ENCODE measurements at regions not wholly inside any gene's neighbourhood (a gene's known extent, or its start where the extent isn't known, plus 50 kb on each side); places are given as distances from the start of the nearest gene placed in this dataset.

- no peak for TF ChIP-seq TOX (CRISPR knock-in tag; IDR thresholded peaks at IDR 0.05; ENCODE audit: borderline replicate concordance)
- no peak for TF ChIP-seq POU6F1 (CRISPR knock-in tag; IDR thresholded peaks at IDR 0.05; ENCODE audit: borderline replicate concordance, low read depth)
- no peak for TF ChIP-seq ZFP3 (CRISPR knock-in tag; IDR thresholded peaks at IDR 0.05)
- TF ChIP-seq ISL1 (CRISPR knock-in tag; IDR thresholded peaks at IDR 0.05) = no peak
- no peak for TF ChIP-seq TSHZ2 (CRISPR knock-in tag; IDR thresholded peaks at IDR 0.05)
- TF ChIP-seq TCF4 (CRISPR knock-in tag; IDR thresholded peaks at IDR 0.05; ENCODE audit: borderline replicate concordance) = no peak
- no peak for TF ChIP-seq ZNF8 (CRISPR knock-in tag; IDR thresholded peaks at IDR 0.05)
- no peak for TF ChIP-seq GLIS3 (CRISPR knock-in tag; IDR thresholded peaks at IDR 0.05)
- no peak for TF ChIP-seq SNAI2 (CRISPR knock-in tag; IDR thresholded peaks at IDR 0.05)
- TF ChIP-seq ESRRG (CRISPR knock-in tag; IDR thresholded peaks at IDR 0.05) = no peak
- TF ChIP-seq CSRNP3 (CRISPR knock-in tag; IDR thresholded peaks at IDR 0.05) = no peak
- no peak for TF ChIP-seq ZNF70 (CRISPR knock-in tag; IDR thresholded peaks at IDR 0.05)
- no peak for TF ChIP-seq CSDC2 (CRISPR knock-in tag; IDR thresholded peaks at IDR 0.05)
- no peak for TF ChIP-seq ARNTL (CRISPR knock-in tag; IDR thresholded peaks at IDR 0.05; ENCODE audit: borderline replicate concordance, low read depth)
- ATAC-seq = no peak
Observed at GRCh38 chr2:6650311-6650710, 215.4 kb downstream of the CMPK2 start.

GRCh38 chr2:6652251-6652650 is 213.5 kb downstream of the CMPK2 start:
- TF ChIP-seq GLIS3 (CRISPR knock-in tag; IDR thresholded peaks at IDR 0.05) (no peak), ZFP30 (CRISPR knock-in tag; IDR thresholded peaks at IDR 0.05) (no peak)
- no peak for ATAC-seq

DNA sequence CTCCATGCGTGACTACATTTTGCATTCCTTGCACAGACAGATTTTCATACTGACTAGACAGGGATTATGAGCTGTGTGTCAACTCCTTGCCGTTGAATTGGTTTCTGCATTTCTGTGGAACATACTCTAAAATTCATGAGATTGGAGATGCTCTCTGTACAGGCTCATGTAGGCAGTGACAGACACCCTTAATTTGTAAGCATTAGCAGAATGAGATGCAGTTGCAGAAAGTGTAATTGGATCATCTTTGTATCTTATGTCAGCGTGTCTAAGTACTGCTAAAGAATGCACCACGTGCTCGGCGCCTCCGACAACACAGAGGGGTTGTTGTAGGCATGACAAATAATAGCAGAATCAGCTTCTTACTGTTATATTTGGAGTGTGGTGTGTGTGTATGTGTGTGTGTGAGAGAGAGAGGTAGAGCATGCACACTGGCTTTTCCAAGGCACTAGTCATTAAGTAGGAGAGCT is 212.4 kb downstream of the CMPK2 start:
- TF ChIP-seq PATZ1 (CRISPR knock-in tag; IDR thresholded peaks at IDR 0.05; ENCODE audit: borderline replicate concordance) = no peak
- TF ChIP-seq ZNF565 (CRISPR knock-in tag; conservative IDR thresholded peaks at IDR 0.05; ENCODE audit: low read depth) = no peak
- TF ChIP-seq BACH2 (CRISPR knock-in tag; IDR thresholded peaks at IDR 0.05; ENCODE audit: borderline replicate concordance) = no peak
- no peak for TF ChIP-seq ZNF70 (CRISPR knock-in tag; IDR thresholded peaks at IDR 0.05)
- TF ChIP-seq ESRRG (CRISPR knock-in tag; IDR thresholded peaks at IDR 0.05) = no peak
- TF ChIP-seq POU6F1 (CRISPR knock-in tag; IDR thresholded peaks at IDR 0.05; ENCODE audit: borderline replicate concordance, low read depth) = no peak
- no peak for TF ChIP-seq TSHZ2 (CRISPR knock-in tag; IDR thresholded peaks at IDR 0.05)
- TF ChIP-seq ARNTL (CRISPR knock-in tag; IDR thresholded peaks at IDR 0.05; ENCODE audit: borderline replicate concordance, low read depth) = no peak
- TF ChIP-seq OSR1 (CRISPR knock-in tag; IDR thresholded peaks at IDR 0.05) = no peak
- ATAC-seq = no peak

Measured in SK-N-SH treated with all-trans-retinoic acid at 6 μM for 48 hours (cell line).